HepG2 (cell line): ENCODE measurements at regions not wholly inside any gene's neighbourhood (a gene's known extent, or its start where the extent isn't known, plus 50 kb on each side); places are given as distances from the start of the nearest gene placed in this dataset.
"Not testable (repeated sequence)": the region's sequence is repeated elsewhere in the genome, so short reads cannot be mapped to it uniquely, and the experiment has no call there.

ENCODE experiments used
- ARID2 ChIP-seq: sonication (generic); formaldehyde crosslinking; IDR thresholded peaks from 2 replicates; pipeline ENCODE4 v1.8.1; 2022; ENCODE audit warnings: mild to moderate bottlenecking, missing genetic modification reagents, borderline replicate concordance
- ARNT ChIP-seq: fragments of 450-650 bp; IDR thresholded peaks from 2 replicates; pipeline ENCODE4 v1.6.1; 2017
- ATF3 ChIP-seq: sonication (generic); formaldehyde crosslinking; IDR thresholded peaks from 2 replicates; pipeline ENCODE4 v1.4.0; 2020; ENCODE audit warnings: missing genetic modification reagents
- BRF2 ChIP-seq: sonication (generic); formaldehyde crosslinking; IDR thresholded peaks from 2 replicates; pipeline ENCODE4 v1.8.1; 2022; ENCODE audit warnings: mild to moderate bottlenecking, missing genetic modification reagents
- CEBPZ ChIP-seq: IDR thresholded peaks from 2 replicates; pipeline ENCODE4 v1.6.1; 2012; ENCODE audit warnings: low read length, improper control_type of control experiment
- CSRNP2 ChIP-seq: sonication (generic); formaldehyde crosslinking; conservative IDR thresholded peaks from 2 replicates; pipeline ENCODE4 v1.8.0; 2022; ENCODE audit warnings: low read depth, missing genetic modification reagents
- CTCF ChIP-seq: sonication (generic); formaldehyde crosslinking; IDR thresholded peaks from 2 replicates; pipeline ENCODE4 v1.5.0; 2020; ENCODE audit warnings: mild to moderate bottlenecking, missing genetic modification reagents, moderate library complexity
- EED ChIP-seq: sonication (generic); formaldehyde crosslinking; IDR thresholded peaks from 2 replicates; pipeline ENCODE4 v1.5.0; 2020; ENCODE audit warnings: mild to moderate bottlenecking, missing genetic modification reagents
- HIVEP1 ChIP-seq: sonication (generic); formaldehyde crosslinking; IDR thresholded peaks from 2 replicates; pipeline ENCODE4 v1.4.0; 2020; ENCODE audit warnings: mild to moderate bottlenecking, missing genetic modification reagents
- NR2F6 ChIP-seq, 2 experiments: IDR thresholded peaks; 2 replicates each; pipeline ENCODE4 v1.6.1; 2016; ENCODE audit warnings: antibody characterized with exemption in 1 of 2, mild to moderate bottlenecking in 1 of 2
- TARDBP ChIP-seq: sonication (generic); formaldehyde crosslinking; IDR thresholded peaks from 2 replicates; pipeline ENCODE4 v1.8.0; 2022; ENCODE audit warnings: mild to moderate bottlenecking, missing genetic modification reagents
- ZNF225 ChIP-seq: sonication (generic); formaldehyde crosslinking; IDR thresholded peaks from 2 replicates; pipeline ENCODE4 v1.4.0; 2020; ENCODE audit warnings: mild to moderate bottlenecking, missing genetic modification reagents
- ZNF232 ChIP-seq: sonication (generic); formaldehyde crosslinking; IDR thresholded peaks from 2 replicates; pipeline ENCODE4 v1.4.0; 2020; ENCODE audit warnings: missing genetic modification reagents, borderline replicate concordance

- not testable (repeated sequence) for TF ChIP-seq NR2F6 (IDR thresholded peaks at IDR 0.05); NR2F6 (CRISPR knock-in tag; IDR thresholded peaks at IDR 0.05); ARNT; TARDBP (CRISPR knock-in tag); CTCF (CRISPR knock-in tag); CEBPZ; EED (CRISPR knock-in tag); CSRNP2; ARID2 (CRISPR knock-in tag); ZNF232 (CRISPR knock-in tag); HIVEP1; ATF3; BRF2 (CRISPR knock-in tag); ZNF225
These were observed 99.8 kb upstream of the LANCL2 start for GRCh38 chr7:55265328-55265727.
